GM21825 (cell line): ENCODE measurements at regions not wholly inside any gene's neighbourhood (a gene's known extent, or its start where the extent isn't known, plus 50 kb on each side); places are given as distances from the start of the nearest gene placed in this dataset.
"Not testable (repeated sequence)": the region's sequence is repeated elsewhere in the genome, so short reads cannot be mapped to it uniquely, and the experiment has no call there.

ENCODE experiments used
- ATAC-seq: cut with Tn5 transposase; IDR thresholded peaks from one replicate; pipeline ENCODE4 v1.9.1; 2021; ENCODE audit warnings: mild to moderate bottlenecking, moderate library complexity; ENCODE audit not compliant: unreplicated experiment

DNA sequence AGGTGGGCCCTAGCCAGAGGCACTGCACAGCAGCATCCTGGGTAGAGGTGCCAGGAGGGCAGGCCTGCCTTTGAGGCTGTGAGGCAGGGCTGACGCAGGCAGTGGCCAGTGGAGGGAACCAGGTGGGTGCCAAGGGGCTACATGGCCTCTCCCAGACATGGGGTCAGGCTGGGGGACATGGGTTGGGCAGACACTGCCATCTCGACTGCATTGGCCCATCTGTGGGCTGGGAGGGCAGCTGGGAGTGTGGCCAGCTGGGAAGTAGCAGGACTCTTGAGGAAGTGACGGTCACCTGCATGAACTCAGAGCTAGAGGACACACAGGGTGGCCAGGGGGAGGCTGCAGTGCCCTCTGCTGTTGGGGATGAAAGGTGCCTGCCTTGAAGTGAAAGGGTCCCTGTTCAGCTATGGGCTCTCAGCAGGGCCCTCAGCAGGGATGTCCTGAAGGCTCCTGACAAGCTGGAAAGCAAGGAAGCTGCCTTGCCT, 294.6 kb downstream of the CCDC74A start:
- ATAC-seq, result not testable (repeated sequence)

DNA sequence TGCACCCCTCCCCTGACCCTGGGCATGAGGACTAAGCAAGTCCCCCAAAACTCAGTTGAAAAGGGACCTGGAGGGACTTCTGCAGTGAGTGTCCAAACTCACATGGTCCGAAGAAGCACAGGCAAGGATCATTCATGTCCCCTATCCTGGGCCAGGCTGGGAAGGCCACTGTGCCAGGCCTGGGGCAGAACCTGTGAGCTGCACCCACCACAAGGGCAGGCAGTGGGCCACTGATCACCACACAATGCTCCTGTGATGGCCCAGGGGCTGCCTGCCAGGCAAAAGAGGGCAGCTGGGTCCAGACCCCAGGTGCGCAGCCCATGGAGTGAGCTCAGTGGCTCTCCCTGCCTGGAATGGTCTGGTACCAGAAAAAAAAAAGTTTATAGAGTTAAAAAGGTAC, 295.4 kb downstream of the CCDC74A start:
- ATAC-seq, result not testable (repeated sequence)

DNA sequence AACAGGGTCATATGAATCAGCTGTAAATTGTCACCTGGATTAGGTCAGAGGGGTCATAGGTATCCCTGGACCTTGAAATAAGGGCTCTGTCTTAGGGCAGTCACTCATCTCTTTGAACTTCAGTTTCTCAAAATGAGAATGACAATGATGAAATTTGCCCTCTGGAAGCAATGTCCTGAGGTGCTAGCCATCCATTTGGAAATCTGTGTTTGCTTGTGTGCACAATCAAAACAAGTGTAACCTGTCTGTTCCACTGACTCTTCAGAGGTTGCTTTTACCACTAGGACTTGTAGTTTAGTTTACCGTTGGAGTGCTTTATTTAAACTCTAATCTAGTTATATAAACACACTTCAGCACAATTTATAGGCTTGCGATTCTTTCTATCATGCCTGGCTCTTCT, 297.3 kb downstream of the CCDC74A start:
- not testable (repeated sequence) for ATAC-seq

DNA sequence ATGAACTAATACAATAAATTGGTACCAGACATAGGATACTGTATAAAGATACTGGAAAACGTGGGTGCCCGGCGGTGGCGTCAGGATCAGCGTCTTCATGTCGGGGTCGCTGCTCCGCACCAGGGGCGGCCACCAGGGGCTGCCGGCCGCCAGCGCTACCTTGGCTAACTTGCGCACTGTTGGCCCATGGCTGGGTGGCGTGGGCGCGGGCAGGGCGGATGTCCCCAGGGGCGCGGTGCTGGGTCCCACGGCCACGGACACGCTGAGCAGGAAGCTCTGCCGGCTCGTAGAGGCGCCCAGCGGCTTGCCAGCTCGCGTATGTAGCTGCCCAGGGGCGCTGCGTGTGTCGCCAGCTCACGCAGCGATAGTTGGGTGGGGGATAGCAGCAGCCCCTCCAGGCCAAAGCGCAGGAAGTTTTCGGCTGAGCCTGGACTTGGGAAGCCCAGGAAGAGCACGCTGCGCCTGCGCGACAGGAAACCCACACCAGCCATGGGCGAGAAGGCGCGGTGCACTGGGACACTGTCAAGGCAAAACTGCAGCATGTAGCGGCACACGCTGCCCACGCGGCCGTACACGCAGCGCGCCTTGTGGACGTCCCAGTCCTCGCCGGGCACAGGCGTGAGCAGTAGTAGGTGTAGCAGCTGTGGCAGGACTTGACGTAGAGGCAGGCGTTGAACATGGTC, 299.9 kb downstream of the CCDC74A start:
- ATAC-seq, result no peak

DNA sequence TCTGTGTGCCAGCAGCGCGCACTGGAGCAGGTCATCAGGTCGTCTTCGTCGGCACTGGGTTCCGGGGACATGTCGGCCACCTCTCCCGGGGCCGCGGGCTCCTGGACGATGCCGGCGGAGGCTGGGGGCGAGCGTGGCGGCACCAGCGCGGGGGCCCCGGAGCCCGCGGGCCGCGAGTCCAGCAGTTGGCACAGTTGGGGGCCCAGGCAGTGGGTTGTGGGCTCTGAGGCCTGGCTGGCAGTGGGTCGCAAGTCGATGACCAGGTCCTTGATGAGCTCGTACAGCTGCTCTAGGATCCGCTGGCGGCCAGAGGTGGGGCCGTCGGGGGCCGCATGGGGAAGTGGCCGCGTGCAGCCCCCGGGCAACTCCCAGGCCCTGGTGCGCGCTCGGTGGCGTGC, 300.5 kb downstream of the CCDC74A start:
- no peak for ATAC-seq

DNA sequence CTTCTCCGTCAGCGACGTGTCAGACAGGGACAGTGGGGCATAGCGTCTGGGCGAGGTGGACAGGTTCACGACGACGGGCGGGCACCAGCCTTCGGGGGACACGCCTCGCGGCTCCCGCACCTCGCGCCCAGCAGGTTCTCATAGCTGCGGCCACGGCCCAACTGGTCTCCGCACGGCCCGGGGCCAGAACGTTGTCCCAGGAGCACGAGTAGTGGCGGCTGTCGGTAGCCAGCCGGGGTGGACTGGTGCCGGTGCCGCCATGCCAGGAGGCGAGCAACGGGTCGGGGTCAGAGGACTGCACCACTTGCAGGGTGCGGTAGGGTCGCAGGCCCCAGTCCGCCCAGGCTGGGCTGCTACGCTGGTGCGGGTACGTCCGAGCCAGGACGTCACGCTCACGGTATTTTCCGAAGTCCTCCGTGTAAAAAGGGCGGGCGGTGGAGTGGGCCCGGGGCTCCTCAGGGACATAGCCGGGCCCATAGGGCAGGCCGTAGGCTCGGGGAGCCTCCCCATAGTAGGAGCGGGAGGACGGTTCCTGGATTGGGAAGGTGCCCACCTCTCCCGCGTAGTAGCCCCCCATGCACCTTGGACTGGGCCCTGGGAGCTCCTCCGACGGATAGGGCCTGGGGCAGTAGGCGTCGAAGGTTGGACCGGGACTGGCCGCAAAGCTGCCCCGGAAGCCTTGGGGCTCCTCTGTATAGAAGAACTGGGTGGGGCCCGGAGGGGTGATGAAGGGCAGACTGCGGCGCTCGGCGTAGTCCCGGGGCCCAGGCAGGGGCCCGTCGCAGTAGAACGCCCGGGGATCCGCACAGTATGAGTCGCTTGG, 301.2 kb downstream of the CCDC74A start:
- ATAC-seq, result not testable (repeated sequence)

DNA sequence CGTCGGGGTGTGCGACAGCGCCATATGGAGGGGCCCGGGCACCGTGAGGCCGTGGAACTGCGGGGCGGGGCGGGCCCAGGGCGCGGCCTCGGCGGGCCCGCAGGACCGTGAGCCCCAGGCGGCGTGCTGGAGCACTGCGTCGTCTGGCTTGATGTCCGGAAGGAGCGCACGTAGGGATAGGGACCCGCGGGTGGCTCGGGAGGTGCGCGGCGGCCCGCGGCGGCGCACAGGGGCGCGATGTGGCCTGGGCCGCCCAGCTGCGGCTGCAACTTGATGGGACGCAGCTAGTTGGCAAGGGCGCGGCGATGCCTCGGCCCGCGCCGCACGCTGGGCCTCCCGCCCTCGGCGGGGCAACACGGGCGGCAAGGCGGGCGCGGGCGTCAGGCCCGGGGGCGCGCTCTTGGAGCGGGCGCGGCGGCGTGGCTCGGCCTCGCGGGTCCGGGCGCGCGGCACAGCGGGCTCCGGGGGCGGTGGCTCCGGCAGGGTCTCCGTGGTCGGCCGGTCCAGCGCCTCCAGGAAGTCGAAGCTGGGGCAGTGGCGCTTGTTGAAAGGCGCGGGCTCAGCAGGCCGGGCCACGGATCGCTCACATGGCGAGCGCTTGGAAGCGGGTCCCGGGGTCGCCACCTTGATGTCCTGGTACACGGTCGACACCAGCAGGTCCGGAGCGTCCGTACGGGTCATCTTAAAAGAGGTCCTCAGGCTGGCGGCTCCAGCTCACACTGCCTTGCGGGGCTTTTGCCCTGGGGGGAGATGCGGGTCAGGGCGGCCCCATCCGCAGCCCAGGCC, 302.0 kb downstream of the CCDC74A start:
- ATAC-seq, result not testable (repeated sequence)

DNA sequence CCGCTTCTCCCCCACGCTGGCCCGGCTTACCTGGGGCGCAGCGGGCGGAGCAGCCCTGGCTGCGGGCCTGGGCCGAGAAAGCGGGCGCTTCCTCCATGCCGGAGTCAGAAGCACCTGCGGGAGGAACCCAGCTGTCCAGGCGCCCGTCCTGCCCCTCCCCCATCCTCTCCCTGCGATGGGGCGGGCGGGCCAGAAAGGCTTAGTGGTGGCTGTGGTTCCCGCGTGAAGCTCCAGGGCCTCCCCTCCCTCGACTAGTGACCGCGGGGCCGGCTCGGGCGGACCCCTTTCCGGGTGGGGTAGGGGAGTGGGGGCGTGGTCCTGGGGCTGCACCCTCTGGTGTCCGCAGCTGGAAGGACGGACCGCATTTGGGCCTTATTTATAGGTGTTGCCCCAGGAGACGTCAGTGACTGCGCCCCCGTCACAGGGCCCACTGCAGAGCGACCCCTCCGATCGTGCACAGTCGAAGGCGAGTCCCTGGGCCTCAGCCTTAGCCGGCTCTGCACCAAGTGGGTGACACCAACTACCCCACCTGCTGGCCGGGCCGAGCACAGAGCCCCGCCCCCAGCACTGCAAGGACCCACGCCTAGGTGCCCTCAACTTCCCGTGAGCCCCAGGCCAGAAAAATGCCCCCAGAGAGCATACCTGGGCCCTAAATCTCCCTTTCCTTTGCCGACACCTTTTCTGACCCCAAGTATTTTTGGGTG, 302.7 kb downstream of the CCDC74A start:
- ATAC-seq, result not testable (repeated sequence)

DNA sequence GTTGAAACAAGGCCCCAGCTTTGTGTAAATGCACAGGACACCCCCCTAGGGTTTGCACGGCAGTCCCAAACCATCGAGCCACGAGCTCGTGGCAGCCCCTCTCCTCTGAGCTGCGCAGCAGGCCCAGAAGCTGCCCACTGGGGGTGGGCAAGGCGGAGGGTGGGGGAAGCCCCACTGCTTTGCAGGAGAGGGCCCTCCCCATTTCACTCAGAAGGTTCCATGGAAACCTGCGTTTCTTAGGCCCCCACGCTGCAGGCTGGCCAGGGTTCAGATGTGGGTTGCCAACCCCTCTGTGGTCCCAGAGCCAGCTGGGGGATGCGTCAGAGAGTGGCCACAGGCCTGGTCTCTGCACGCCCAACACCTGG, 303.2 kb downstream of the CCDC74A start:
- ATAC-seq, result not testable (repeated sequence)

DNA sequence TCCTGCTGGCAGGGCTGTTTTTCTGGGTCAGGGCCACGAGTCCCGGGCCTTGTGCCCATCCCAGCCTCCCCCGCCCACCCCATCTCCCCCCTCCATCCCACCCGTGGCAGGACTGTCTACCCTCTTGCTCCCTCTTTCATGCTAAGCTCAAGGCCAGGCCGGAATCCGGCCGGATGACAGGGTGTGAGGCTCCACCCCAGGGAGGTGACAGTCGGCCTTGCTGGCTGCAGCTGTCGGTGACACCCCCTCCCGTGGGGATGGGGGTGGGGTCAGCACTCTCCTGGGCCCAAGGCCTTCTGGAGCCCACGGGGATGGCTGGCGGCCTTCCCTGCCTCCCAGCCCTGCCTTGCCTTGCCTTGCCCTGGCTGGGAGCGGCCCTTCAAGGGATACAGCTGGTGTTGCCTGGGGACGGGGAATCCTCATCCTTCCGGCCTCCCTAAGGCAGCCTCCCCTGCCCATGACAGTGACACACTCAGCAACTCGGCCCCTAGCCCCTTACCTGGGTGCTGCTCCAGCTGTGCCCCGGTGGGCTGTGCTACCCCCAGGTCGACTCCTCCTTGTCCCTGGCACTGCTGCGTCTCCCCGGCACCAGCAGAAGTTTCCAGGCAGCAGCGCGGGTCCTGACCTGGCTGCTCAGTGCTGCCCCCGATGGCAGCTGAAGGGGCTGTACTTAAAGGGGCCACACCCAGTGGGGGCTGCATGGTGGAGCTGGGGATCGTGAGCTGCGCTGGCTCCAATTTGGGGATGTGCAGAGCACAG, 303.9 kb downstream of the CCDC74A start:
- not testable (repeated sequence) for ATAC-seq

DNA sequence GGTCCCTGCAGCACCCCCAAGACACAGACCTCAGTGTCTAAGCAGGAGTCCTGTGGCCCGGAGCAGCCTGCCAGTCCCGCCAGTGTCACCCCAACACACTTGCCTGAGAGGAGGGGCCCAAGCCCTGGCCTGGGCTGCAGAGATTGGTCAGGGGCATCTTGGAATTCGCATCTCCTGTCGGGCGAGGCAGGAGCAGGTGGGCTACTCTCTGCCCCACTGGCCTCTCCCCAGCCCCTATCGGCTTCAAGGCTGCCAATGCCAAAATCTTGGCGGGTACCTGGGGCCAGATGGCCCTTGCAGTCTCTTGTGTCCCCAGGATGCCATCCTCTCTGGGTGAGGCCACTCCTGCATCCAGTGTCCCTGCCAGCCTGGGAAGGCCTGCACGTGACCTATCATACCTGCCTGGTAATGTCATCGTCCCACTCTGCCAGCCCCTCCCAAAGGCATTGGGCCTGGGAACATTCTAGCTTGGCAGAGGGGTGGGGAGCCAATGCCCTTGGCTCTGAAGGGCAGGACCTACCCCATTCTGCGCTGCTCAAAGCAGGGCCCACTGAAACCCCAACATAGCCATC, 304.6 kb downstream of the CCDC74A start:
- ATAC-seq, result not testable (repeated sequence)

DNA sequence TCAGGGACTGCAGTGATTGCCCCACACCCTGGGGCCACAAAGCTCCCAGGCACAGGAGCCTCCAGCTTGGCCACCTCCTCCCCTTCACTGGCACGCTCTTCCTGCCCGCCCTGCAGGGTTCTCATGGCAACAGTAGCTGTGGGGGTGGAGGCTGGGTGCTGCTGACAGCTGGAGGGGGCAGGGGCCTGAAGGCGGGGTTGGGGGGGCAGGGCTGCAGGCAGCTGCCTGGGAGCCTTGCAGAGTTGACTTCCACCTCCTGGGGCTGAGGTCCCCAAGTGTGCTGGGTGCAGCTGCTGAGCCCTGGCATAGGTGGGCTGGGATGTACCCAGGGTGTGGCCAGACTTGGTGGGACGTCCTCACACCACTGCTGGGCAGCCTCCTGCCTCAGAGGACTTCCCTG, 305.2 kb downstream of the CCDC74A start:
- ATAC-seq, result not testable (repeated sequence)

DNA sequence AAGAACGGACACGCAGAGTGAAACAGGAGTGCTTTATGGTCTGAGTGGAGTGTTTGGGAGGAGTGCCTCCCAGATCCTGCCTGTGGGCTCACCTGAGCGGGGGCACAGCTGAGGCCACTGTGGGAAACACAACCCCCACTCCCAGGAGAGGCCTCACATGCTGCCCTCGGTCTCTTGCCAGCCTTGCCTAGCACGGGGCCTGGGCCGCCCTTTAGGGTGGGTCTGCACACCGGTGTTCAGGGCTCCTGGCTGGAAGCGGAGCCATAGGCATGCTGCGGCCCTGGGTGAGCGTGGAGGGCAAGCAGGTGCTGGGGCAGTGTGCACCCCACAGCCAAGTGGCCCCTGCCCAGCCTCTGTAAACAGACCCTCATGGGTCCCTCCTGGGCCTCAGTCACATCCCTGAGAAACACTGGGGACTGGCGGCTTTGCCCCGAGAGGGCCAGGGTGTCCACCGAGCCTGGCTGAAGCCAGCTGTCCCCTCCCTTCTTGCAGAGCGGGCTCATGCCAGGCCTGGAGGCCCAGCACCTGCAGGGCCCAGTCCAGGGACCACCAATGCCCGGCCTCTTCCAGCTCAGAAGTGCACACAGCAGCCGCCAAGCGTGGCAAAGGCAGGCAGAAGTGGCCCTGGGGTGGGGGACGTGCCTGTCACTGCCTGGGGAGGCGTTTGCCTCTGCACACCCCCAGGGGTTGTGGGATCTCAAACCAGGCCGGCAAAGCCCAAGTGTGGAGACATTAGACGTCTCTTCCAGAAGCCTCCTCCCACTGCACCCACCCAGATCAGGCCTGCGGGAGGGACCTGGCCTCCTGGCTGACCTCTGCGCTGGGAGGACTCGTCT, 305.9 kb downstream of the CCDC74A start:
- ATAC-seq, result not testable (repeated sequence)

DNA sequence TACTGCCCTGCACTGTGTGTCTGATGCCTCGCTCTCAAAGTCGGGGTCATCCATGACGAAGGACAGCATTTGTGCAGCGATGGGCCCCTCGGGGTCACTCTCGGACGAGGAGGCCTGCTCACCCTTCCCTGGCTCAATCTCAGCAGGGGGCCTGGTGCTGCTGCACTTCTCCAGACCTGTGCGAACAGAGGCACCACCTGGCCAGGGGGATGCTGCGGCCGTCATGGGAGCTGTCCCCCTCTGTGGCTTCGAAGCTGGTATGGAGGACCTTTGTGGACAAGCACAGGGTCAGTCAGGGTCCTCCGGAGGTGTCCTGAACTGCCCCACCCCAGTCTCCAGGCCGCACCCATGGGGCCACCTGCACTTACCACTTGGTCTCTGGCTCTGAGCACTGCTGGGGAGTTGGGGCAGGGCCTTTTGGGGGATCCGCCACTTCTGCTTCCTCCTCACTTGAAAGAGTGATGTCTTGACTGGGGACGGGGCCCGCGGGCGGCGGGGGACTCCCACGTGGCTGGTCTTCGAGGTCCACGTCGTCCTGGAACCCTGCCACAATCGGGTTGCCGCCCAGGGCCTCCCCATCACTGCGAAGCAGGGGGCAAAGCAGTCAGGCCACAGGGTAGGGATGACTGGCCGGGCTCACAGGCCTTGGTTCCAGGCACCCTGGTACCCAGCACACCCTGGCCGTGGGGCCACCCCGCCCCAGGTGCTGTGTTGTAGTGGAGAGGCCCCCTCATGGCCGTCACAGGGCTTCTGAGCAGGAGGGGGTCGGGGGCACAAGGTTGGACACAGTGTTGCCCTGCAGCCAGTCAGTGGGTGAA, 306.7 kb downstream of the CCDC74A start:
- ATAC-seq, result not testable (repeated sequence)

DNA sequence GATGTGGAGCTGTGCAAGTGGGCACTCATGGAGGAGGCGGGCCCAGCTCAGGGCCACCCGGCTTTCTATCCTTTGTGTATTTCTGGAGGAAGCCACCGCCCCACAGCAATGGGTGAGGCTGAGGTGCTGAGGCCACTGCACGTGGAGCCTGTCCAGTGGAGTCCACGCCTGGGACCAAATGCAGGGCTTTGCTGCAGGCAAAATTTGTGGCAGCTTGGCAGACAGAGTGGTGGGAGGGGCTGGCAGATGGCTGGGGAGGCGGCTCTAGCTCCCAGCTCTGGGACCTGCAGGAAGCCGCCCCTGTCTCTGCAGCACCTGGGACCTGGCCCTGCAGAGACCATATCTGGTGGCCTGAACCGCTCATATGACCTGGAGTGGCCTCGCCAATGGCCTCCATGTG, 307.3 kb downstream of the CCDC74A start:
- ATAC-seq, result not testable (repeated sequence)

DNA sequence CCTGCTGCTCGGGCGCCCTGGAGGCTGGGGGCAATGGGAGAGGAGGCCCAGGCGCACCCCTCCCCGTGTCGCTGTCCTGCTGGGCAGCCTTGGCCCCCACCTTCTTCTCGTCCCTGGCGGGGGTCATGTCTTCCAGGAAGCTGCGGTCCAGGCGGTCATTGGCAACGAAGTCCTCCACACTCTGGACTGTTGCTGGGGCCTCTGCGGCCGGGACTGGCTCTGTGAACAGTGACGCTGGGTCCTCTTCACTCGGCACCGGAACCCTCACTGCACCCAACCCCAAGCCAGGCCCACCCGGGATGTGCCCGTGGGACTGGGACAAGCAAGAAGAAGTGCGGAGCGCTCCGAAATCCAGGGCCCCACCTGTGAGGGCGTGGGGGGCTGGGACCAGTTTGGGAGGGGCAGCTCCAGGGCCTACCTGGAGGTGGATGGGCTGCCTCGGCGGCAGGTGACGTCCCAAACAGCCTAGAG, 308.0 kb downstream of the CCDC74A start:
- no peak for ATAC-seq

DNA sequence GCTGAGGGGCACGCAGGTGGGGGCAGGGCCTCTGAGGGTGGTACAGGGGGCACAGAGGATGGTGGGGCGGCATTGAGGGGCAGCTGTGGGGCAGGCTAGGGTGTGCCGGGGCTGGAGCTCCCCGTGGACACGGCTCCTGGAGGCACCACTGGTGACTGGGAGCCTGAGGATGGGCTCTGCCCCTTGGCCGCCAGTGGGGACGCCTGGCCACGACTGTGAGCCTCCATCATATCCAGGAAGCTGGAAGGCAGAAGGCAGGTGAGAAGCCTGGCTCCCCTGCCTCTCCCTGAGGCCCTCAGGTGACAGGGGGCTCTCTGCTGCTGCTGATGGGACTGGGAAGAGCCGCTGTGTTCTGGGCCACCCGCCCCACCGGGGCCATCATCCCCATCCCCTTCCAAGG, 308.4 kb downstream of the CCDC74A start:
- ATAC-seq, result not testable (repeated sequence)

DNA sequence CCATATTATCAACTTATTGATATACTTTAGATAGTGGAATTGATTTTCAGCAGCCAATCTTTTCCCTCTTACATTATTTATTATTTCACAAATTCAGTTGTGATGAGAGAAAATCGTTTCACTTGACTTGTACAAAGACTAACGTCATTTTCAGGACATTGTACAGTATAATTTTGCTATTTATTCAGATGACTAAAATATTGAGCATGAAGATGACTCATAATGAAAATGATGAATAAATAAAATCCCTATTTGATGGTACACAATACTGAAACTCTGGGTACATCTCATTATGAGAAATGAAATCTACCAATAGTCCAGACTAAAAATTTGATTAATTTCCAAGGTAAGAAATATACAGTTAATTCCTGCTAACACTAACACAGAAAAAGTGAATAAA, 316.4 kb downstream of the CCDC74A start:
- not testable (repeated sequence) for ATAC-seq
